HL-60 (cell line): ENCODE measurements at regions not wholly inside any gene's neighbourhood (a gene's known extent, or its start where the extent isn't known, plus 50 kb on each side); places are given as distances from the start of the nearest gene placed in this dataset.

Source experiments
- CTCF ChIP-seq: IDR thresholded peaks from one replicate; pipeline ENCODE4 v1.5.1; 2011; ENCODE audit warnings: low read length, control low read depth, inconsistent platforms; ENCODE audit not compliant: insufficient read depth
- GABPA ChIP-seq: IDR thresholded peaks from 2 replicates; pipeline ENCODE4 v1.6.1; 2012; ENCODE audit warnings: low read depth
- POLR2AphosphoS5 ChIP-seq: IDR thresholded peaks from 2 replicates; pipeline ENCODE4 v1.6.1; 2012; ENCODE audit warnings: low read depth
- TF ChIP-seq, protein P1 (sequence below): IDR thresholded peaks from 2 replicates; pipeline ENCODE4 v1.6.1; 2012; ENCODE audit warnings: low read depth; ENCODE audit not compliant: insufficient replicate concordance

GRCh38 chr4:185998791-185999190, 70.2 kb upstream of the TLR3 start:
- TF ChIP-seq CTCF (no peak), GABPA (no peak), POLR2AphosphoS5 (no peak)
- TF ChIP-seq, protein P1, sequence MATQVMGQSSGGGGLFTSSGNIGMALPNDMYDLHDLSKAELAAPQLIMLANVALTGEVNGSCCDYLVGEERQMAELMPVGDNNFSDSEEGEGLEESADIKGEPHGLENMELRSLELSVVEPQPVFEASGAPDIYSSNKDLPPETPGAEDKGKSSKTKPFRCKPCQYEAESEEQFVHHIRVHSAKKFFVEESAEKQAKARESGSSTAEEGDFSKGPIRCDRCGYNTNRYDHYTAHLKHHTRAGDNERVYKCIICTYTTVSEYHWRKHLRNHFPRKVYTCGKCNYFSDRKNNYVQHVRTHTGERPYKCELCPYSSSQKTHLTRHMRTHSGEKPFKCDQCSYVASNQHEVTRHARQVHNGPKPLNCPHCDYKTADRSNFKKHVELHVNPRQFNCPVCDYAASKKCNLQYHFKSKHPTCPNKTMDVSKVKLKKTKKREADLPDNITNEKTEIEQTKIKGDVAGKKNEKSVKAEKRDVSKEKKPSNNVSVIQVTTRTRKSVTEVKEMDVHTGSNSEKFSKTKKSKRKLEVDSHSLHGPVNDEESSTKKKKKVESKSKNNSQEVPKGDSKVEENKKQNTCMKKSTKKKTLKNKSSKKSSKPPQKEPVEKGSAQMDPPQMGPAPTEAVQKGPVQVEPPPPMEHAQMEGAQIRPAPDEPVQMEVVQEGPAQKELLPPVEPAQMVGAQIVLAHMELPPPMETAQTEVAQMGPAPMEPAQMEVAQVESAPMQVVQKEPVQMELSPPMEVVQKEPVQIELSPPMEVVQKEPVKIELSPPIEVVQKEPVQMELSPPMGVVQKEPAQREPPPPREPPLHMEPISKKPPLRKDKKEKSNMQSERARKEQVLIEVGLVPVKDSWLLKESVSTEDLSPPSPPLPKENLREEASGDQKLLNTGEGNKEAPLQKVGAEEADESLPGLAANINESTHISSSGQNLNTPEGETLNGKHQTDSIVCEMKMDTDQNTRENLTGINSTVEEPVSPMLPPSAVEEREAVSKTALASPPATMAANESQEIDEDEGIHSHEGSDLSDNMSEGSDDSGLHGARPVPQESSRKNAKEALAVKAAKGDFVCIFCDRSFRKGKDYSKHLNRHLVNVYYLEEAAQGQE: no peak
